HG03139 (cell line): ENCODE measurements at regions not wholly inside any gene's neighbourhood (a gene's known extent, or its start where the extent isn't known, plus 50 kb on each side); places are given as distances from the start of the nearest gene placed in this dataset.
"Not testable (repeated sequence)": the region's sequence is repeated elsewhere in the genome, so short reads cannot be mapped to it uniquely, and the experiment has no call there.

ENCODE experiments used
- ATAC-seq: cut with Tn5 transposase; IDR thresholded peaks from one replicate; pipeline ENCODE4 v1.9.1; 2021; ENCODE audit not compliant: unreplicated experiment

DNA sequence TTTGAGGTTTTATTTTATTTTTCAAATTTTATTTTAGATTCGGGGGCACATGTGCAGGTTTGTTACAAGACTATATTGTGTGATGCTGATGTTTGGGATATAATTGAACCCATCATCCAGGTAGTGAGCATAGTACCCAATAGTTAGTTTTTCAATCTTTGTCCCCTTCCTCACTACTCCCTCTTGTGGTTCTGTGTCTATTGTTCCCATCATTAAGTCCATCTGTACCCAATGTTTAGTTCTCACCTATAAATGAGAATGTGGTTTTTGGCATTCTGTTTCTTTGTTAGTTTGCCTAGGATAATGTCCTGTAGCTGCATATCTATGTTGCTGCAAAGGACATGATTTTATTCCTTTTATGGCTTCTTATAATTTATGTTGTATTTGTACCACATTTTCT is 767.2 kb upstream of the ADGRL3 start:
- no peak for ATAC-seq

- ATAC-seq: no peak
These were observed 757.1 kb upstream of the ADGRL3 start for GRCh38 chr4:60443068-60443467.

DNA sequence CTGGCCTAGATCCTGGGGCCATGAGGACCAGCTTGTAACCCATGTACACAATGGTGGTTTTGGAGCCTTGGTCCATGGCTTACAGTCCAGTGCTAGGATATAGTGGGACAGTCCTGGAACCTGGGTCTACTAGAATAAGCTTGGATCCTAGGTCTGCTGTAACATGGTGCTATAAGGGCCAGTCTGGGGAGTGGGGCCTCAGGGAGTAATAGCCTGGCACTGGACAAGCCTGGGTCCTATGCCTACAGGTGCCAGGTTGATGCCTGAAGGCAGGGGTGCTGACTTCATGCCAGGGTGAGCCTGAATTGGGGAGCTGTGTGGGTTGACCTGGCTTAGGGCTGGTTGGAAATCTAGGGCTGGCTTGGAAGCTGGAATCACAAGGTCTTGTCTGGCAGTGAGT is 756.3 kb upstream of the ADGRL3 start:
- ATAC-seq: no peak

GRCh38 chr4:60450054-60450453 is 750.1 kb upstream of the ADGRL3 start:
- no peak for ATAC-seq

DNA sequence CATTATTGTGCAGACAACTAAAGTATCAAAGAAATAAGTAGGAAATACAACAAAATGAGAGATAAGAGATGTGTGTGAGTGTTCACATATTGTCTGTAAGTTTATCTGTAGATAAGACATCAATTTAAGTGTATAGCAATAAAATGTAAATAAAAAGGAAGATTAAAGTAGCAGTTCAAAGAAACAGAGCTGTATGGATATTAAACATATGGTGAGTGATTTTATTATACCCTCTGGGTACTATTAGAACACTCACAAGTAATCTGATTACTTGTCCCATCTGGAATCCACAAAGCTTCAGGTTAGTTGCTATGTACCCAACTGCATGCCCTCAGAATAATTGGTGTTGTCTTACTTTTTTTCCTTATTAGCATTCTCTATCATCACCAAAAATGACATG is 747.9 kb upstream of the ADGRL3 start:
- no peak for ATAC-seq

DNA sequence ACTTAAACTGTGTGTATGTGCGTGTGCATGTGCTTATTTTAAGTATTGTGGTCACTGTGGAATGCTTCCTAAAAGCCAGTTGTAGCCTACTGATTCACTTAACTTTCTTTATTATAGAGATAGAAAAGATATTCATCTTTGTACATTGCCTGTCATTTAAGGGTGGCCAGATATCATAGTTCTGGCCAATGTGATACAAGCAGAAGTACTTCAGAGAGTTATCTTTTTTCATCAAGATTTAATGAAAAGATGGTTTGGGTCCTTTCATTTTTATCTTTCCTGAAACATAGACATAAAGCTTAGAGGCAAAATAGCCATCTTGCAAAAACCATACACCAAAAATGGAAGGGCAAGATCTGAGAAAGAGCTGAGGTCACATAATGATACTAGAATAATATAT is 744.7 kb upstream of the ADGRL3 start:
- no peak for ATAC-seq

DNA sequence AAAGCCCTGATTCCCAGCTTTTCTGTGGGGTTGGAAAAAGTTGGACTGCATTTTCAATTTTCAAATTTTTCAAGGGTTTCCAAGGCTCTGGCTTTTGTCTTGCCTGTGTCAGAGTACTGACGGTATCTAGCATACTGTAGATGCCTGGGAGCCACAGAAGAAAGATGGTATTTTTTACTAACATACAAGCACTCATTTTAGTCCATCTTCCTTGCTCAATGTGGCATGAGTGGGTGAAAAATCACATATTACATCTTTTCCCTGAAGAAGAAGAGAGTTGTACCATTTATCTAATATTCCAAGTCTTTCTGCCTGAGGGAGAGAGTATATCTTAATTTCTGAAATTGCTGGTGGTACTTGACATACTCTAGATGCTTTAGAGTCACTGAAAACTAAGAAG is 738.6 kb upstream of the ADGRL3 start:
- no peak for ATAC-seq

GRCh38 chr4:60463857-60464502 is 736.1 kb upstream of the ADGRL3 start:
- no peak for ATAC-seq

GRCh38 chr4:60482921-60483351 is 717.2 kb upstream of the ADGRL3 start:
- ATAC-seq: no peak

DNA sequence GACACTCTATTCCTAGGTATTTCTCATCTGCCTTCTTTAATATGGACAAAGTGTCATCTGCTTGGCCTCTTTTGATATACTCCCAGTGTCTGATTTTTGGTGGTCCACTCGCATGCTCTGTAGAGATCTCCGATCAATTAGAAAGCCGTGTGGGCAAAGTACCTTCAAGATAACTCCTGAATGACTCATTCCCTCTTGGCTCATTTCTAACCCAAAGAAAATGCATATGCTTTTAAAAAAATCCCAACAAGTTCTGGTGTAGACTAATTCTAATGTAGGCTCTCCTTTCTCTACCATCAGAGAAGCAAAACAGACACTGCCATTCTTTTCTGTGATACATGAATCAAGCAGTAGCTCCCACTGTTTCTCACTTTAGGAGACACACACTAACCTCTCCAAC is 714.9 kb upstream of the ADGRL3 start:
- ATAC-seq: no peak

DNA sequence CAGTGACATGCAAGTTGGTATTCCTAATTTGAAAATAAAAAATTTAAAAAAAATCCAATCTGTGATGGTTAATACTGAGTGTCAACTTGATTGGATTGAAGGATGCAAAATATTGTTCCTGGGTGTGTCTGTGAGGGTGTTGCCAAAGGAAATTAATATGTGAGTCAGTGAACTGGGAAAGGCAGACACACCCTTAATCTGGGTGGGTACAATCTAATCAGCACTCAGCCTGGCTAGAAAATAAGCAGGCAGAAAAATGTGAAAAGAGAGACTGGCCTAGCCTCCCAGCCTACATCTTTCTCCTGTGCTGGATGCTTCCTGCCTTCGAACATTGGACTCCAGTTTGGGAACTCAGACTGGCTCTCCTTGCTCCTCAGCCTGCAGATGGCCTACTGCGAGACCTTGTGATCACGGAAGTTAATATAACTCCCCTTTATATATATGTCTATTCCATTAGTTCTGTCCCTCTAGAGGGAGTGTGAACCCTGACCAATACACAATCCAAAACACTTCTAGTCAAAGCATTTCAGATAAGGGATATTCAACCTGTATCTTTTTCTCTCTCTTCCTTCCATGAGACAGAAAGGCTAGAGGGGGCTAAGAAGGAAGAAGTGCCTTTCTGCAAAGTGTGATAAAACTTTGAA is 712.9 kb upstream of the ADGRL3 start:
- not testable (repeated sequence) for ATAC-seq

- no peak for ATAC-seq
These were observed 699.3 kb upstream of the ADGRL3 start for GRCh38 chr4:60500810-60501209.

DNA sequence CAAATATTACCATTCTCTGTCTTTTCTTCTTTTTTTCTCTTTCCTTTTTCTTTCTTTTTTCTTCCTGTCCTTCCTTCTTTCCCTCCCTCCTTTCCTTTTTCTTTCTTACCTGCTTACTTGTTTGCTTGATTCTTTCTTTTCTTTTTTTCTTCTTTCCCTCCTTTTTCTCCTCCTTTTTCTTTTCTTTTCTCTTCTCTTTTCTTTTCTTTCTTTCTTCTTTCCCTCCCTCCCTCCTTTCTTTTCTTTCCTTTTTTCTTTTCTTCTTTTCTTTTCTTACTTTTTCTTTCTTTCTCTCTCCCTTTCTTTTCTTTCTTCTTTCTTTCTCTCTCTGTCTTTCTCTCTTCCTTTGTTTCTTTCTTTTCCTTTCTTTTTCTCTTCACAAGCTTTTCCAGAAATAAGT is 697.4 kb upstream of the ADGRL3 start:
- no peak for ATAC-seq

DNA sequence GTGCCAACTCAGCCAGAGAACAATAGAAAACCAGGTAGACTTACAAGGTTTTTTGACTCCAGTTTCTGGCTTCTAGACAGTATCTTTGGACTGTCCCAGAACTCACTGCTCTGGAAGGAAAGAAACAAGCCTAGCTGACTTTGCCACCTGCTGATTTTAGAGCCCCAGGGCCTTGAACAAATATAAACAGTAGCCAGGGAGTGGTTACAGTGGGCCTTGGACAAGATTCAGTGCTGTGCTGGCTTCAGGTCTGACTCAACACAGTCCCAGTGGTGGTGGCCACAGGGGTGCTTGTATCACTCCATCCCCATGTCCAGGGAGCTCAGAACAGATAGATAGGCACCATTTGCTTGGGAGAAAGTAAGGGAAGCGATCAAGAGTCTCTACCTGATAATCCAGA is 694.1 kb upstream of the ADGRL3 start:
- ATAC-seq: no peak

- no peak for ATAC-seq
These were observed 677.9 kb upstream of the ADGRL3 start for GRCh38 chr4:60522265-60522664.

- ATAC-seq: no peak
These were observed 668.2 kb upstream of the ADGRL3 start for GRCh38 chr4:60531776-60532379.

- ATAC-seq: no peak
These were observed 655.1 kb upstream of the ADGRL3 start for GRCh38 chr4:60544981-60545380.

DNA sequence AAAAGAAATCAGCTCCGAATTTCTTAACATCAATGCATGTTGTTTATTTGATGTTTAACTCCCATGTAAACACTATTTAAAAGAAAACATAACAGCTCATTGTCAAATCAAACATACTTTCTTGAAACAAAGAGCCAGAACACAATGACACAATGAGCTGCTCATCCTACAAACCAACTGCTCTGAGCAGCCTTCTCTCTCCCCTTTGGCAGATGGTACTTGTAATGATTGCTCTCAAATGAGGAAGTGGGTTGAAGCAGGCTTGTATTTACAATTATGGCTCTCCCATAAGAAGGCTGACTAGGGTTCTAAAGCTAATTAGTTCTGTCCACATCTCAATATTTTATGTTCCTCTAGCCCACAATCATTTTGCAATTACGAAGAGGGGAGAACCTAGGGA is 637.8 kb upstream of the ADGRL3 start:
- no peak for ATAC-seq

- no peak for ATAC-seq
These were observed 634.6 kb upstream of the ADGRL3 start for GRCh38 chr4:60565558-60565957.

DNA sequence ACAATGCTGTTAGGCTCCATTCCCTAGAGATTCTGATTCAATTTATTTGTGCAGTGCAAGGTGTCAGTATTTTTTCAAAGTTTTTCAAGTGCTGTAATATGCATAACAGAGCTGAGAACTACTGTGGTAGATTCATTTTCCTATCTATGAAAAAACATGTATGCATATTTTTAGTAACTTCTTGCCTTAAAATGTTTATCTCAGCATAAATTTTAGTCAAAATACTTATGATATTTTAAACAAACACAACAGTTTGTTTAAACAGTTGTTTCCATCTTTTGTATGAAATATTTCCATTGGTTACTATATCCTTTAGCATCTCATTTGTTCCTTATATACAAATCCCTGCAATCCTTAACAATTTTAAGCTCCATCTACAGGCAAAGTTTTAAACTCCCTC is 624.8 kb upstream of the ADGRL3 start:
- ATAC-seq: no peak

DNA sequence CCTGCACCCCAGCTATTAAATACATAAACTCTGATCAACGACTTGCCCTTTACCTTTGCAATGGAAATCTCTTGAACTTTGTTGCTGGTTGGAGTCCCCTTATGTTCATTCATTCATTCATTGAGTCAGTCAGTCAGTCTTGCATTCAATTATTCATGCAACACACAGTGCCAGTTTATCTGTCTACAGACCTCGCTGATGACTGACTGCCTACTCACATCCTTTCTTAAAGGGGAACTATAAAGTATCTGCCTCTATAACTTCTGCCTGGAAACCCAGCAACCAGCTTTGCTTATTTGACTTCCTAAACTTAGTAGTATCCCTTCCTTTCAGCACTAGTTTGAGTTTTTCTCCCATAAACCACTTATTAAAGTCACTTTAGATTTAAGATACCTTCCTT is 620.8 kb upstream of the ADGRL3 start:
- no peak for ATAC-seq

- no peak for ATAC-seq
These were observed 618.1 kb upstream of the ADGRL3 start for GRCh38 chr4:60581919-60582536.
